ENCODE measurements at regions not wholly inside any gene's neighbourhood (a gene's known extent, or its start where the extent isn't known, plus 50 kb on each side); places are given as distances from the start of the nearest gene placed in this dataset.

- DNase-seq (ENCODE audit: low read depth, low spot score) = no peak
- POLR2A ChIA-PET = no interaction called here
Observed at GRCh38 chr10:34911661-34912205, 96.6 kb upstream of the PARD3 start.

GRCh38 chr10:34908481-34908880 is 93.4 kb upstream of the PARD3 start:
- POLR2A ChIA-PET = interaction anchor here (1.0 kb wide), 1 partner anchor 8 kb away, joined by 3 read pairs; no protein-coding TSS in a partner anchor
- H3K4me3 ChIP-seq (ENCODE audit: low read depth, low read length) = peak overlapping the region; percentile 24
- TF ChIP-seq CTCF (IDR thresholded peaks at IDR 0.05; ENCODE audit: insufficient read depth, low read length, missing control alignments) = no peak
- CTCF ChIA-PET = interaction anchor here (0.6 to 2.0 kb wide), 5 partner anchors 10 to 184 kb away, joined by 3 to 6 read pairs (median 4); no protein-coding TSS in a partner anchor
- peak; percentile 37 for DNase-seq (ENCODE audit: low read depth, low spot score)

More at GRCh38 chr10:34911661-34912205, 96.6 kb upstream of the PARD3 start:
- TF ChIP-seq CTCF (IDR thresholded peaks at IDR 0.05; ENCODE audit: insufficient read depth, low read length, missing control alignments) = no peak
- H3K4me3 ChIP-seq (ENCODE audit: low read depth, low read length) = no peak overlapping the region
- CTCF ChIA-PET = no interaction called here

GRCh38 chr10:34907743-34908430 is 92.8 kb upstream of the PARD3 start:
- DNase-seq (ENCODE audit: low read depth, low spot score) = no peak
- no peak for TF ChIP-seq CTCF (IDR thresholded peaks at IDR 0.05; ENCODE audit: insufficient read depth, low read length, missing control alignments)
- CTCF ChIA-PET = interaction anchor here (0.6 to 2.0 kb wide), 3 partner anchors 10 to 183 kb away, joined by 3 to 6 read pairs (median 4); no protein-coding TSS in a partner anchor
- no peak overlapping the region; the same call in 1 of the 2 replicates for H3K4me3 ChIP-seq (ENCODE audit: low read depth, low read length)
- POLR2A ChIA-PET = interaction anchor here (1.0 kb wide), 1 partner anchor 8 kb away, joined by 3 read pairs; no protein-coding TSS in a partner anchor

- TF ChIP-seq CTCF (IDR thresholded peaks at IDR 0.05; ENCODE audit: insufficient read depth, low read length, missing control alignments) = no peak
- ChIA-PET CTCF (no interaction called here), POLR2A (no interaction called here)
- no peak for DNase-seq (ENCODE audit: low read depth, low spot score)
- H3K4me3 ChIP-seq (ENCODE audit: low read depth, low read length) = no peak overlapping the region
Observed at GRCh38 chr10:34906067-34906965, 91.2 kb upstream of the PARD3 start.

- H3K4me3 ChIP-seq (ENCODE audit: low read depth, low read length) = no peak overlapping the region
- POLR2A ChIA-PET = interaction anchor here (0.7 kb wide), 1 partner anchor 241 kb away, joined by 3 read pairs; no protein-coding TSS in a partner anchor
- TF ChIP-seq CTCF (IDR thresholded peaks at IDR 0.05; ENCODE audit: insufficient read depth, low read length, missing control alignments) = no peak
- CTCF ChIA-PET = no interaction called here
- no peak for DNase-seq (ENCODE audit: low read depth, low spot score)
Observed at GRCh38 chr10:34905200-34905927, 90.3 kb upstream of the PARD3 start.
